K562 (cell line): ENCODE measurements at regions not wholly inside any gene's neighbourhood (a gene's known extent, or its start where the extent isn't known, plus 50 kb on each side); places are given as distances from the start of the nearest gene placed in this dataset.

Experiments
- FOS ChIP-seq: IDR thresholded peaks from 3 replicates; pipeline ENCODE4 v1.6.1; 2011; ENCODE audit not compliant: insufficient read length; ENCODE audit errors: extremely low read depth
- GATA2 ChIP-seq: sonication (generic); formaldehyde crosslinking; IDR thresholded peaks from 2 replicates; pipeline ENCODE4 v1.4.0; 2020; ENCODE audit warnings: mild to moderate bottlenecking, missing genetic modification reagents
- KLF6 ChIP-seq: fragments of 250-450 bp; sonication (Bioruptor Pico); IDR thresholded peaks from 2 replicates; pipeline ENCODE4 v1.4.0; 2020; ENCODE audit warnings: mild to moderate bottlenecking, moderate library complexity, borderline replicate concordance
- MAFG ChIP-seq: fragments of 450-650 bp; conservative IDR thresholded peaks from 2 replicates; pipeline ENCODE4 v1.6.1; 2016; ENCODE audit warnings: missing genetic modification characterization, missing compliant biosample characterization
- PTBP1 ChIP-seq: fragments of 200-400 bp; formaldehyde crosslinking; IDR thresholded peaks from 2 replicates; pipeline ENCODE4 v1.6.1; 2017; ENCODE audit warnings: low read depth, low read length
- RFX5 ChIP-seq: IDR thresholded peaks from 2 replicates; pipeline ENCODE4 v1.6.1; 2011; ENCODE audit warnings: low read depth, mild to moderate bottlenecking, improper control_type of control experiment, low read length
- TAF1 ChIP-seq: IDR thresholded peaks from 2 replicates; pipeline ENCODE4 v1.6.1; 2011; ENCODE audit warnings: mild to moderate bottlenecking, low read length, moderate library complexity; ENCODE audit not compliant: insufficient read depth, control insufficient read depth, severe bottlenecking; ENCODE audit errors: extremely low read depth
- TSHZ1 ChIP-seq: fragments of 250-450 bp; sonication (Bioruptor Pico); IDR thresholded peaks from 2 replicates; pipeline ENCODE4 v1.4.0; 2020; ENCODE audit warnings: mild to moderate bottlenecking, moderate library complexity
- ZHX1 ChIP-seq: fragments of 150-350 bp; conservative IDR thresholded peaks from 2 replicates; pipeline ENCODE4 v1.6.1; 2014; ENCODE audit warnings: low read length
- ZNF449 ChIP-seq: fragments of 250-450 bp; sonication (Bioruptor Pico); IDR thresholded peaks from 2 replicates; pipeline ENCODE4 v1.8.0; 2022; ENCODE audit warnings: moderate library complexity, mild to moderate bottlenecking, inconsistent platforms

GRCh38 chr6:44564906-44565524, 177.5 kb downstream of the CDC5L start (continued):
- TF ChIP-seq TSHZ1 (no peak), MAFG (tag) (no peak), ZNF449 (CRISPR knock-in tag) (no peak), ZHX1 (no peak), KLF6 (no peak), FOS (no peak), TAF1 (no peak), GATA2 (CRISPR knock-in tag) (no peak), RFX5 (no peak), PTBP1 (no peak)
